K562 (cell line): ENCODE measurements at regions not wholly inside any gene's neighbourhood (a gene's known extent, or its start where the extent isn't known, plus 50 kb on each side); places are given as distances from the start of the nearest gene placed in this dataset.

Experiments used
- ATAC-seq: fragments of 200-7000 bp; cut with Tn5 transposase; 3 replicates; pipeline ENCODE4 v1.9.1; 2020; ENCODE audit warnings: moderate library complexity
- BruUV-seq: library from RNA; stranded (reverse); fragments of 400-500 nt; replicated peaks from 2 replicates; lab custom pipeline; 2021; lab: Mats Ljungman, UMichigan
- CTCF ChIA-PET: fragments of 300-600 bp; formaldehyde crosslinking; extraction: SDS; loops from one replicate; lab custom pipeline; 2021; ENCODE audit warnings: low intra/inter-chr PET ratio; lab: Yijun Ruan, JAX
- POLR2A ChIA-PET: fragments of 300-600, 350-650 bp; sonication (Branson Sonifier 250); formaldehyde crosslinking; extraction: SDS; loops from one replicate; lab custom pipeline; 2021; ENCODE audit warnings: antibody characterized with exemption, inconsistent platforms; lab: Yijun Ruan, JAX
- DNase-seq, 4 experiments: peaks; one replicate each; pipeline versions ENCODE4 v3.0.0 to v3.0.0-alpha.2; 2011 to 2018; ENCODE audit warnings: low spot score in 3 of 4, mixed read lengths in 3 of 4; ENCODE audit errors: extremely low read depth in 1 of 4
- FAIRE-seq: peaks from 2 replicates; lab custom pipeline; 2011; peaks lifted over from hg19 to GRCh38; lab: Jason Lieb, UNC
- H2AFZ ChIP-seq: 2 replicates; pipeline ENCODE4 v1.6.0; 2011; ENCODE audit warnings: low read depth, low read length, control low read depth, inconsistent platforms
- H3K27ac ChIP-seq: fragments of 200-600 bp; 3 replicates; pipeline ENCODE4 v1.8.0; 2011; ENCODE audit warnings: low read depth, mild to moderate bottlenecking, control low read depth, inconsistent platforms, low read length, moderate library complexity, mixed read lengths; ENCODE audit errors: extremely low read depth
- H3K27me3 ChIP-seq, 2 experiments: fragments of 300-600 bp in 1 of 2; 2 replicates in 1 of 2; 3 replicates in 1 of 2; pipeline versions ENCODE4 v1.6.0 to v1.8.0; 2011; ENCODE audit warnings: inconsistent platforms in 2 of 2, low read length in 2 of 2, mild to moderate bottlenecking in 1 of 2, mixed read lengths in 1 of 2, moderate library complexity in 1 of 2; ENCODE audit not compliant: control insufficient read depth in 2 of 2, insufficient read depth in 2 of 2
- H3K36me3 ChIP-seq: fragments of 300-600 bp; 3 replicates; pipeline ENCODE4 v1.8.0; 2011; ENCODE audit warnings: mild to moderate bottlenecking, low read length, inconsistent platforms; ENCODE audit not compliant: control insufficient read depth, insufficient read depth
- H3K4me1 ChIP-seq, 2 experiments: fragments of 200-600 bp in 1 of 2; replicated peaks in 1 of 2; 2 replicates in 1 of 2; 3 replicates in 1 of 2; pipeline versions ENCODE4 v1.5.1 to v1.8.0; 2011; ENCODE audit warnings: inconsistent platforms in 2 of 2, low read length in 2 of 2, mild to moderate bottlenecking in 1 of 2, mixed read lengths in 1 of 2, moderate library complexity in 1 of 2; ENCODE audit not compliant: control insufficient read depth in 2 of 2, insufficient read depth in 2 of 2
- H3K4me2 ChIP-seq: 2 replicates; pipeline ENCODE4 v1.6.1; 2011; ENCODE audit warnings: low read length, control low read depth, inconsistent platforms, mixed read lengths; ENCODE audit not compliant: insufficient read depth
- H3K4me3 ChIP-seq: fragments of 200-600 bp; sonication (generic), shearing (Covaris generic); 2 replicates; pipeline ENCODE4 v1.5.1; 2016; ENCODE audit warnings: control low read depth, inconsistent platforms
- H3K79me2 ChIP-seq: fragments of 200-600 bp; 3 replicates; pipeline ENCODE4 v1.8.0; 2011; ENCODE audit warnings: low read length, inconsistent platforms; ENCODE audit not compliant: control insufficient read depth, insufficient read depth
- H3K9ac ChIP-seq, 2 experiments: 2 replicates each; pipeline versions ENCODE4 v1.6.0 to v1.6.1; 2011; ENCODE audit warnings: low read depth in 2 of 2, low read length in 2 of 2, control low read depth in 1 of 2, inconsistent platforms in 1 of 2, mild to moderate bottlenecking in 1 of 2, mixed read lengths in 1 of 2; ENCODE audit not compliant: insufficient read depth in 1 of 2
- H3K9me1 ChIP-seq: one replicate; pipeline ENCODE4 v1.6.0; 2011; ENCODE audit warnings: inconsistent platforms, mild to moderate bottlenecking, low read length, moderate library complexity; ENCODE audit not compliant: control insufficient read depth, insufficient read depth
- H3K9me3 ChIP-seq: replicated peaks from 2 replicates; pipeline ENCODE4 v1.5.1; 2011; ENCODE audit warnings: low read depth, low read length, inconsistent platforms; ENCODE audit not compliant: control insufficient read depth, insufficient read depth
- H4K20me1 ChIP-seq: replicated peaks from 2 replicates; pipeline ENCODE4 v1.6.1; 2011; ENCODE audit warnings: low read length, inconsistent platforms, mixed read lengths; ENCODE audit not compliant: control insufficient read depth, insufficient read depth
- BRF1 ChIP-seq: IDR thresholded peaks from 3 replicates; pipeline ENCODE4 v1.6.1; 2011; ENCODE audit warnings: borderline replicate concordance, mild to moderate bottlenecking; ENCODE audit not compliant: insufficient read length; ENCODE audit errors: extremely low read depth
- CREB5 ChIP-seq: fragments of 250-450 bp; sonication (Bioruptor Pico); IDR thresholded peaks from 2 replicates; pipeline ENCODE4 v1.5.0; 2020; ENCODE audit warnings: mild to moderate bottlenecking
- HDAC2 ChIP-seq: fragments of 450-650 bp; IDR thresholded peaks from 2 replicates; pipeline ENCODE4 v1.6.1; 2016; ENCODE audit warnings: mild to moderate bottlenecking
- HMGN3 ChIP-seq: IDR thresholded peaks from 2 replicates; pipeline ENCODE4 v1.6.1; 2011; ENCODE audit warnings: borderline replicate concordance, low read depth, mild to moderate bottlenecking, mixed read lengths, low read length; ENCODE audit not compliant: insufficient read length; ENCODE audit errors: extremely low read depth
- HNRNPL ChIP-seq: fragments of 200-400 bp; formaldehyde crosslinking; IDR thresholded peaks from 2 replicates; pipeline ENCODE4 v1.6.1; 2017; ENCODE audit warnings: low read depth, mild to moderate bottlenecking, low read length
- KAT7 ChIP-seq: sonication (generic); formaldehyde crosslinking; IDR thresholded peaks from 2 replicates; pipeline ENCODE4 v1.8.0; 2022; ENCODE audit warnings: missing genetic modification reagents, mild to moderate bottlenecking, borderline replicate concordance
- POLR2A ChIP-seq: fragments of 450-650 bp; conservative IDR thresholded peaks from 2 replicates; pipeline ENCODE4 v1.6.1; 2016
- RNF2 ChIP-seq: sonication (generic); IDR thresholded peaks from 2 replicates; pipeline ENCODE4 v1.6.1; 2016
- TCF3 ChIP-seq: sonication (generic); formaldehyde crosslinking; IDR thresholded peaks from 2 replicates; pipeline ENCODE4 v1.4.0; 2020; ENCODE audit warnings: mild to moderate bottlenecking, missing genetic modification reagents
- TSC22D4 ChIP-seq: fragments of 450-650 bp; IDR thresholded peaks from 2 replicates; pipeline ENCODE4 v1.6.1; 2016; ENCODE audit warnings: missing genetic modification characterization, missing biosample characterization, control low read depth
- ZBTB17 ChIP-seq: fragments of 450-650 bp; formaldehyde crosslinking; IDR thresholded peaks from 2 replicates; pipeline ENCODE4 v1.4.0; 2020; ENCODE audit warnings: mild to moderate bottlenecking
- ZNF609 ChIP-seq: sonication (generic); formaldehyde crosslinking; IDR thresholded peaks from 2 replicates; pipeline ENCODE4 v1.8.1; 2023; ENCODE audit warnings: missing genetic modification reagents, mild to moderate bottlenecking, borderline replicate concordance
- WGBS: fragments of 100-300 bp; shearing (Covaris generic); methylation state at CpG from one replicate; pipeline ENCODE4 v1.1.6; 2016; ENCODE audit warnings: low coverage, mixed read lengths; ENCODE audit not compliant: insufficient coverage; ENCODE audit errors: missing lambda C conversion rate; 5-methylcytosine and 5-hydroxymethylcytosine counted together
- in situ Hi-C: fragments of 300-500 bp; cut with MboI; formaldehyde crosslinking; loops from 4 replicates; pipeline ENCODE4 v1.15.0; 2018; ENCODE audit warnings: inconsistent platforms, mixed read lengths
- intact Hi-C: fragments of 100-400 bp; cut with micrococcal nuclease; formaldehyde crosslinking; loops from 2 replicates; pipeline ENCODE4 v1.14.2; 2022
- TF ChIP-seq, protein P1 (sequence below): fragments of 450-650 bp; IDR thresholded peaks from one replicate; pipeline ENCODE4 v1.6.1; 2018; ENCODE audit warnings: mild to moderate bottlenecking, moderate library complexity; ENCODE audit not compliant: partially characterized antibody
- TF ChIP-seq, protein P2 (sequence below): fragments of 250-450 bp; sonication (Bioruptor Pico); IDR thresholded peaks from 2 replicates; pipeline ENCODE4 v1.8.0; 2021; ENCODE audit warnings: mild to moderate bottlenecking, moderate library complexity

- DNase-seq (no peak), FAIRE-seq (no peak), ATAC-seq (no peak)
- H2AFZ ChIP-seq = no peak overlapping the region
- POLR2A ChIA-PET = no interaction called here
- intact Hi-C loops (no loop called here), in situ Hi-C loops (no loop called here)
- no peaks in the 10 kb centered on the region for H3K79me2 ChIP-seq
- no peak overlapping the region for H3K27ac ChIP-seq
- no TSS peak for BruUV-seq
- H3K9me3 ChIP-seq = no peaks in the 10 kb centered on the region
- no peaks in the 10 kb centered on the region for H3K4me1 ChIP-seq
- no peaks in the 10 kb centered on the region for H4K20me1 ChIP-seq
- no peaks in the 10 kb centered on the region for H3K36me3 ChIP-seq
- peaks cover 0 to 18% of the 10 kb centered on the region in 2 experiments; a peak in 4 of 5 replicates for H3K27me3 ChIP-seq
- CTCF ChIA-PET = interaction anchor here (0.8 kb wide), 1 partner anchor 218 kb away, joined by 4 read pairs; no protein-coding TSS in a partner anchor
- H3K9me1 ChIP-seq = no peaks in the 10 kb centered on the region
- WGBS = 3% methylated on average over 9 of the region's 10 CpGs
- H3K4me3 ChIP-seq = no peak overlapping the region
- no peak overlapping the region for H3K4me2 ChIP-seq
- H3K9ac ChIP-seq = peak overlapping the region in 1 of 2 experiments; percentile 17; a peak in 1 of 4 replicates
- TF ChIP-seq HMGN3 (no peak), POLR2A (no peak), TSC22D4 (tag) (no peak), HNRNPL (no peak), KAT7 (no peak), TCF3 (CRISPR knock-in tag) (no peak), ZBTB17 (CRISPR knock-in tag) (no peak), ZNF609 (CRISPR knock-in tag) (no peak), RNF2 (no peak), BRF1 (no peak), CREB5 (CRISPR knock-in tag) (no peak), HDAC2 (no peak)
- TF ChIP-seq, protein P1, sequence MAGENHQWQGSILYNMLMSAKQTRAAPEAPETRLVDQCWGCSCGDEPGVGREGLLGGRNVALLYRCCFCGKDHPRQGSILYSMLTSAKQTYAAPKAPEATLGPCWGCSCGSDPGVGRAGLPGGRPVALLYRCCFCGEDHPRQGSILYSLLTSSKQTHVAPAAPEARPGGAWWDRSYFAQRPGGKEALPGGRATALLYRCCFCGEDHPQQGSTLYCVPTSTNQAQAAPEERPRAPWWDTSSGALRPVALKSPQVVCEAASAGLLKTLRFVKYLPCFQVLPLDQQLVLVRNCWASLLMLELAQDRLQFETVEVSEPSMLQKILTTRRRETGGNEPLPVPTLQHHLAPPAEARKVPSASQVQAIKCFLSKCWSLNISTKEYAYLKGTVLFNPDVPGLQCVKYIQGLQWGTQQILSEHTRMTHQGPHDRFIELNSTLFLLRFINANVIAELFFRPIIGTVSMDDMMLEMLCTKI = no peak
- TF ChIP-seq, protein P2, sequence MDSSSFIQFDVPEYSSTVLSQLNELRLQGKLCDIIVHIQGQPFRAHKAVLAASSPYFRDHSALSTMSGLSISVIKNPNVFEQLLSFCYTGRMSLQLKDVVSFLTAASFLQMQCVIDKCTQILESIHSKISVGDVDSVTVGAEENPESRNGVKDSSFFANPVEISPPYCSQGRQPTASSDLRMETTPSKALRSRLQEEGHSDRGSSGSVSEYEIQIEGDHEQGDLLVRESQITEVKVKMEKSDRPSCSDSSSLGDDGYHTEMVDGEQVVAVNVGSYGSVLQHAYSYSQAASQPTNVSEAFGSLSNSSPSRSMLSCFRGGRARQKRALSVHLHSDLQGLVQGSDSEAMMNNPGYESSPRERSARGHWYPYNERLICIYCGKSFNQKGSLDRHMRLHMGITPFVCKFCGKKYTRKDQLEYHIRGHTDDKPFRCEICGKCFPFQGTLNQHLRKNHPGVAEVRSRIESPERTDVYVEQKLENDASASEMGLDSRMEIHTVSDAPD (CRISPR knock-in tag) = no peak
These were observed 58.0 kb upstream of the ZNF236 start for GRCh38 chr18:76764291-76764901.
